DND-41 (cell line): ENCODE measurements at regions not wholly inside any gene's neighbourhood (a gene's known extent, or its start where the extent isn't known, plus 50 kb on each side); places are given as distances from the start of the nearest gene placed in this dataset.

Experiments
- ATAC-seq: fragments of 200-7000 bp; cut with Tn5 transposase; 3 replicates; pipeline ENCODE4 v1.9.1; 2021; ENCODE audit warnings: low read depth; ENCODE audit not compliant: insufficient read depth
- DNase-seq: peaks from one replicate; pipeline ENCODE4 v3.0.0-alpha.2; 2020
- H2AFZ ChIP-seq: 2 replicates; pipeline ENCODE4 v1.6.0; 2012; ENCODE audit warnings: low read depth, low read length
- H3K27ac ChIP-seq: 2 replicates; pipeline ENCODE4 v1.5.1; 2012; ENCODE audit warnings: low read length, inconsistent platforms
- H3K27me3 ChIP-seq: fragments of 200-600 bp; sonication (generic); 2 replicates; pipeline ENCODE4 v1.6.0; 2012; ENCODE audit warnings: low read length, mild to moderate bottlenecking, inconsistent platforms; ENCODE audit not compliant: insufficient read depth, poor library complexity
- H3K36me3 ChIP-seq: 2 replicates; pipeline ENCODE4 v1.5.1; 2012; ENCODE audit warnings: low read length, inconsistent platforms; ENCODE audit not compliant: insufficient read depth
- H3K4me1 ChIP-seq: 2 replicates; pipeline ENCODE4 v1.5.1; 2012; ENCODE audit warnings: mild to moderate bottlenecking, low read length; ENCODE audit not compliant: insufficient read depth
- H3K4me2 ChIP-seq: 2 replicates; pipeline ENCODE4 v1.6.0; 2012; ENCODE audit warnings: mild to moderate bottlenecking, moderate library complexity, low read length, inconsistent platforms; ENCODE audit not compliant: insufficient read depth
- H3K4me3 ChIP-seq, 2 experiments: fragments of 200-600 bp in 1 of 2; shearing (Covaris generic) in 1 of 2; 2 replicates each; pipeline ENCODE4 v1.5.1; 2012 to 2016; ENCODE audit warnings: inconsistent platforms in 2 of 2, low read length in 2 of 2, mild to moderate bottlenecking in 2 of 2, low read depth in 1 of 2, moderate library complexity in 1 of 2
- H3K79me2 ChIP-seq: 2 replicates; pipeline ENCODE4 v1.6.0; 2012; ENCODE audit warnings: low read length, inconsistent platforms; ENCODE audit not compliant: insufficient read depth
- H3K9ac ChIP-seq: 2 replicates; pipeline ENCODE4 v1.6.0; 2012; ENCODE audit warnings: low read depth, mild to moderate bottlenecking, inconsistent platforms, low read length, moderate library complexity
- H3K9me3 ChIP-seq: 2 replicates; pipeline ENCODE4 v1.5.1; 2012; ENCODE audit warnings: low read length, moderate library complexity, mild to moderate bottlenecking, inconsistent platforms; ENCODE audit not compliant: insufficient read depth, severe bottlenecking
- H4K20me1 ChIP-seq: 2 replicates; pipeline ENCODE4 v1.6.0; 2012; ENCODE audit warnings: low read length; ENCODE audit not compliant: insufficient read depth
- CTCF ChIP-seq: IDR thresholded peaks from 2 replicates; pipeline ENCODE4 v1.5.1; 2012; ENCODE audit warnings: borderline replicate concordance, low read length, moderate library complexity, mild to moderate bottlenecking; ENCODE audit not compliant: poor library complexity, severe bottlenecking; ENCODE audit errors: extremely low read depth
- EZH2 ChIP-seq: IDR thresholded peaks from 3 replicates; pipeline ENCODE4 v1.6.1; 2012; ENCODE audit warnings: borderline replicate concordance, low read depth, mild to moderate bottlenecking, moderate library complexity, low read length, inconsistent platforms; ENCODE audit not compliant: severe bottlenecking

- no peak overlapping the region for H2AFZ ChIP-seq
- no peak overlapping the region for H3K4me2 ChIP-seq
- no peak overlapping the region for H3K27ac ChIP-seq
- H3K27me3 ChIP-seq: no peaks in the 10 kb centered on the region
- no peaks in the 10 kb centered on the region for H3K4me1 ChIP-seq
- H3K9me3 ChIP-seq: no peaks in the 10 kb centered on the region
- no peak for TF ChIP-seq CTCF
- TF ChIP-seq EZH2: no peak
- H3K36me3 ChIP-seq: no peaks in the 10 kb centered on the region
- H3K9ac ChIP-seq: no peak overlapping the region
- DNase-seq (no peak), ATAC-seq (no peak)
- no peak overlapping the region for H3K4me3 ChIP-seq
- no peaks in the 10 kb centered on the region for H3K79me2 ChIP-seq
- no peaks in the 10 kb centered on the region for H4K20me1 ChIP-seq
Measured at GRCh38 chr7:81515009-81515408, 254.8 kb downstream of the HGF start.

- H3K4me1 ChIP-seq: no peaks in the 10 kb centered on the region
- ATAC-seq: no peak
- no peak overlapping the region for H3K27ac ChIP-seq
- H3K36me3 ChIP-seq: no peaks in the 10 kb centered on the region
- DNase-seq: no peak
- H3K4me3 ChIP-seq: no peak overlapping the region
- no peak overlapping the region for H2AFZ ChIP-seq
- no peak overlapping the region for H3K9ac ChIP-seq
- TF ChIP-seq CTCF (no peak), EZH2 (no peak)
- no peaks in the 10 kb centered on the region for H4K20me1 ChIP-seq
- no peak overlapping the region for H3K4me2 ChIP-seq
- no peaks in the 10 kb centered on the region for H3K27me3 ChIP-seq
- H3K79me2 ChIP-seq: no peaks in the 10 kb centered on the region
- no peaks in the 10 kb centered on the region for H3K9me3 ChIP-seq
Measured at GRCh38 chr7:81514546-81514945, 255.3 kb downstream of the HGF start.

- H3K9me3 ChIP-seq: no peaks in the 10 kb centered on the region
- no peak overlapping the region for H2AFZ ChIP-seq
- TF ChIP-seq CTCF: no peak
- TF ChIP-seq EZH2: no peak
- no peak overlapping the region for H3K4me2 ChIP-seq
- DNase-seq: no peak
- H3K4me3 ChIP-seq: no peak overlapping the region
- H3K9ac ChIP-seq: no peak overlapping the region
- no peaks in the 10 kb centered on the region for H3K4me1 ChIP-seq
- no peak for ATAC-seq
- H3K27ac ChIP-seq: no peak overlapping the region
- no peaks in the 10 kb centered on the region for H3K27me3 ChIP-seq
- H4K20me1 ChIP-seq: no peaks in the 10 kb centered on the region
- H3K36me3 ChIP-seq: no peaks in the 10 kb centered on the region
- H3K79me2 ChIP-seq: no peaks in the 10 kb centered on the region
Measured at GRCh38 chr7:81510122-81510521, 259.7 kb downstream of the HGF start.

- DNase-seq: no peak
- Histone ChIP-seq H4K20me1 (no peaks in the 10 kb centered on the region), H3K79me2 (no peaks in the 10 kb centered on the region), H3K4me2 (no peak overlapping the region), H3K36me3 (no peaks in the 10 kb centered on the region), H3K9ac (no peak overlapping the region), H3K4me1 (no peaks in the 10 kb centered on the region), H3K9me3 (no peaks in the 10 kb centered on the region), H3K27me3 (no peaks in the 10 kb centered on the region), H3K4me3 (no peak overlapping the region), H3K27ac (no peak overlapping the region), H2AFZ (no peak overlapping the region)
- TF ChIP-seq CTCF: no peak
- no peak for TF ChIP-seq EZH2
- ATAC-seq: no peak
Measured at GRCh38 chr7:81507221-81507620, 262.6 kb downstream of the HGF start.
